Mesothelial cell of epicardium (in vitro differentiated cells): ENCODE measurements at regions not wholly inside any gene's neighbourhood (a gene's known extent, or its start where the extent isn't known, plus 50 kb on each side); places are given as distances from the start of the nearest gene placed in this dataset. TPM values are rescaled to one million over a fixed set of nuclear protein-coding genes. Genes with fewer than 3 reads are reported as not detected.
"Not testable (repeated sequence)": the region's sequence is repeated elsewhere in the genome, so short reads cannot be mapped to it uniquely, and the experiment has no call there.

ENCODE experiments used
- DNase-seq, 2 experiments: peaks; one replicate each; pipeline ENCODE4 v3.0.0; 2021; ENCODE audit warnings: low spot score in 2 of 2; ENCODE audit not compliant: unreplicated experiment in 2 of 2
- H3K27ac Mint-ChIP-seq: 2 replicates; pipeline ENCODE4 v1.8.0; 2021; ENCODE audit warnings: mixed read lengths
- H3K27me3 Mint-ChIP-seq: 2 replicates; pipeline ENCODE4 v1.8.0; 2021; ENCODE audit warnings: low read depth, mixed read lengths
- H3K36me3 Mint-ChIP-seq: 2 replicates; pipeline ENCODE4 v1.8.0; 2021; ENCODE audit warnings: mixed read lengths
- H3K4me1 Mint-ChIP-seq: 2 replicates; pipeline ENCODE4 v1.8.0; 2021; ENCODE audit warnings: mixed read lengths
- H3K4me3 Mint-ChIP-seq: 2 replicates; pipeline ENCODE4 v1.8.0; 2021; ENCODE audit warnings: mild to moderate bottlenecking, moderate library complexity, mixed read lengths
- H3K9me3 Mint-ChIP-seq: 2 replicates; pipeline ENCODE4 v1.8.0; 2021; ENCODE audit warnings: mixed read lengths
- microRNA-seq: library from miRNA; unstranded; fragments of <30 nt; microRNA quantifications from one replicate; pipeline ENCODE4 v1.2.0, GENCODE V29; 2021; ENCODE audit warnings: inconsistent platforms, mixed read lengths

GRCh38 chr16:29607428-29607823 lies 55.6 kb upstream of the SPN start:
- H3K27me3 Mint-ChIP-seq, H3K36me3 Mint-ChIP-seq, H3K9me3 Mint-ChIP-seq, DNase-seq: not testable (repeated sequence)
- H3K4me1 Mint-ChIP-seq: peaks cover 41% of the 10 kb centered on the region
- H3K27ac Mint-ChIP-seq: peak overlapping the region; percentile 72
- peak overlapping the region; percentile 3 for H3K4me3 Mint-ChIP-seq

DNA sequence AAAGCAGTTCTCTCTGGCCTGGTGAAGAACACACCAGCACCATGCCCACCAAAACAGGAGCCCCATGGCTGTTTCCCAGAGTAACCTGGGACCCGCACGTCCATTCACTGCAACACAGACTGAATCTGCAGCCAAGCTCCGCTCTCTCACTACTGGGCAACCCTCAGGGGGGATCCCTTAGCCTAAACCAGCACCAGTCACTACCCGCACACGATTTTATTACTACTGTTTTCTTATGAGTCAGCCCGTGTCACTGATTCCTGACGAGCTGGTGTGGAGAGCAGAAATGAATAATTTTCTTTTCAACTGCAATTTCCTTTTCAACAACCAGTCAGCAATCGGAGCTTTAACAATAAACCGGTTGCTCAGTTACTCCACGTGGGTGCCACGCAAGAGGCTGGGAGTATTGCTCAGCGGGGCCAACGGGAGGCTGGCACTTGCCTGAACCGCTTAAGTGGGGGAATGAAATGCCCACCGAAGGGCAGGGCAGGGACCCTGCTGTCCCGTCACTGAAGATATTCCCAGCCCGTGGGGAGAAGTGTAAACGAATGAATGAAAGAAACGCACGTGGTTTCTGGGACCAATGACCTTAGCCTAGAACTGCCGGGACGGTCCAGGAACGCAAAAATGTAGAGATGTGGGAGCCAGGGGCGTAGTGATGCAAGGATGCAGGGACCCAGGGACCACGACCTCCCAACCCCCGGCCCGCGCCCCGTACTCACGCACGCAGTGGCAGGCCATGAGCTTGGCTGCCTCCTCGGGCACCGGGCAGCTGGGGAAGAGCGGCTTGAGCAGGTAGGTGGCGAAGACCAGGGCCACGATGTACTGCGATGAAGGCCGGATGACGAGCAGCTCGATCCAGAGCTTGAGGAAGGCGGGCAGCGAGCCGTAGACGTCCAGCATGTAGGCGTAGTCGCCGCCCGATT lies 50.4 kb upstream of the SPN start:
- Mint-ChIP-seq H3K4me1 (peaks cover 34% of the 10 kb centered on the region), H3K27ac (peak overlapping the region; percentile 98), H3K4me3 (peak overlapping the region; percentile 77)
- H3K9me3 Mint-ChIP-seq, H3K27me3 Mint-ChIP-seq, DNase-seq, H3K36me3 Mint-ChIP-seq: not testable (repeated sequence)

Small RNA genes lying in the stretch of these regions (microRNA-seq; reads per million reads assigned to microRNA genes)
- not detected for gene MIR3680-2
